HepG2 (cell line): ENCODE measurements at regions not wholly inside any gene's neighbourhood (a gene's known extent, or its start where the extent isn't known, plus 50 kb on each side); places are given as distances from the start of the nearest gene placed in this dataset.

ENCODE experiments used
- EZH2 ChIP-seq: conservative IDR thresholded peaks from 2 replicates; pipeline ENCODE4 v1.6.1; 2012; ENCODE audit warnings: mild to moderate bottlenecking, low read depth, low read length, moderate library complexity
- JUND ChIP-seq: sonication (generic); formaldehyde crosslinking; IDR thresholded peaks from 2 replicates; pipeline ENCODE4 v1.8.0; 2022; ENCODE audit warnings: mild to moderate bottlenecking, missing genetic modification reagents
- MAFK ChIP-seq, 2 experiments: IDR thresholded peaks in 1 of 2; conservative IDR thresholded peaks in 1 of 2; 2 replicates each; pipeline ENCODE4 v1.6.1; 2011; ENCODE audit warnings: improper control_type of control experiment in 2 of 2, low read length in 2 of 2
- NCOA5 ChIP-seq: sonication (generic); formaldehyde crosslinking; IDR thresholded peaks from 2 replicates; pipeline ENCODE4 v1.4.0; 2020; ENCODE audit warnings: missing genetic modification reagents
- POLR2A ChIP-seq, 2 experiments: IDR thresholded peaks; 2 replicates each; pipeline ENCODE4 v1.6.1; 2011; ENCODE audit warnings: low read depth in 2 of 2, low read length in 2 of 2, mild to moderate bottlenecking in 1 of 2, moderate library complexity in 1 of 2; ENCODE audit not compliant: insufficient read depth in 1 of 2
- SOX6 ChIP-seq, 2 experiments: fragments of 450-650 bp in 1 of 2; sonication (generic) in 1 of 2; formaldehyde crosslinking in 1 of 2; IDR thresholded peaks; 2 replicates each; pipeline versions ENCODE4 v1.4.0 to v1.6.1; 2017 to 2020; ENCODE audit warnings: antibody characterized with exemption in 1 of 2, mild to moderate bottlenecking in 1 of 2, missing genetic modification reagents in 1 of 2
- TAF1 ChIP-seq: sonication (generic); formaldehyde crosslinking; IDR thresholded peaks from 2 replicates; pipeline ENCODE4 v1.4.0; 2020; ENCODE audit warnings: missing genetic modification reagents
- ZC3H4 ChIP-seq: sonication (generic); formaldehyde crosslinking; IDR thresholded peaks from 2 replicates; pipeline ENCODE4 v1.4.0; 2020; ENCODE audit warnings: missing genetic modification reagents, borderline replicate concordance
- ZNF572 ChIP-seq: sonication (generic); formaldehyde crosslinking; IDR thresholded peaks from 2 replicates; pipeline ENCODE4 v1.5.1; 2020; ENCODE audit warnings: mild to moderate bottlenecking, missing genetic modification reagents
- TF ChIP-seq, protein P1 (sequence below), 2 experiments: IDR thresholded peaks; 2 replicates each; pipeline ENCODE4 v1.6.1; 2011 to 2012; ENCODE audit warnings: low read length in 2 of 2, borderline replicate concordance in 1 of 2, low read depth in 1 of 2, mild to moderate bottlenecking in 1 of 2, moderate library complexity in 1 of 2

DNA sequence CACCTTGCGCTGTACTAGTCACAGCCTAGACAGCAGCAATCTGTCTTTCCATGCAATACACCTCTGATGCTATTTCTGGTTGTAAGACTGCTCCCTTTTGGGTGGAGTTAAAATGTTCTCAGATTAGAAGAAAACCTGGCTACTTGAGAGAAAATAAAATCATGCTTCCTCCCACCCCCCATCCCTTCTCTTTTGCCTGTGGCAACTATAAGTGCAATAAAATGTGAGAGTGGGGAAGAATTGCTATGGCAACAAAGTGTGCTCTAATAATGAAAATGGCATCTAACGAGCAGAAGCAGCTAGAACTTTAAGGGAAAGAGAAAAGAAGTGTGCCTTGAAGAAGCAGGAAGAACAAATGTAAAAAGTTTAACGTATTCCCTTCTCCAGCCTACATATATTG lies 464.2 kb upstream of the FSHR start:
- TF ChIP-seq ZNF572: no peak
- TF ChIP-seq SOX6 (IDR thresholded peaks at IDR 0.05): no peak
- TF ChIP-seq SOX6 (CRISPR knock-in tag; IDR thresholded peaks at IDR 0.05): no peak
- no peak for TF ChIP-seq JUND (CRISPR knock-in tag)
- no peak for TF ChIP-seq EZH2
- TF ChIP-seq POLR2A (IDR thresholded peaks at IDR 0.05; ENCODE audit: insufficient read depth in 1 of 2, low read depth in 2 of 2, low read length in 2 of 2): no peak
- TF ChIP-seq NCOA5 (CRISPR knock-in tag): no peak
- TF ChIP-seq ZC3H4 (CRISPR knock-in tag): no peak
- TF ChIP-seq TAF1: no peak
- TF ChIP-seq, protein P1, sequence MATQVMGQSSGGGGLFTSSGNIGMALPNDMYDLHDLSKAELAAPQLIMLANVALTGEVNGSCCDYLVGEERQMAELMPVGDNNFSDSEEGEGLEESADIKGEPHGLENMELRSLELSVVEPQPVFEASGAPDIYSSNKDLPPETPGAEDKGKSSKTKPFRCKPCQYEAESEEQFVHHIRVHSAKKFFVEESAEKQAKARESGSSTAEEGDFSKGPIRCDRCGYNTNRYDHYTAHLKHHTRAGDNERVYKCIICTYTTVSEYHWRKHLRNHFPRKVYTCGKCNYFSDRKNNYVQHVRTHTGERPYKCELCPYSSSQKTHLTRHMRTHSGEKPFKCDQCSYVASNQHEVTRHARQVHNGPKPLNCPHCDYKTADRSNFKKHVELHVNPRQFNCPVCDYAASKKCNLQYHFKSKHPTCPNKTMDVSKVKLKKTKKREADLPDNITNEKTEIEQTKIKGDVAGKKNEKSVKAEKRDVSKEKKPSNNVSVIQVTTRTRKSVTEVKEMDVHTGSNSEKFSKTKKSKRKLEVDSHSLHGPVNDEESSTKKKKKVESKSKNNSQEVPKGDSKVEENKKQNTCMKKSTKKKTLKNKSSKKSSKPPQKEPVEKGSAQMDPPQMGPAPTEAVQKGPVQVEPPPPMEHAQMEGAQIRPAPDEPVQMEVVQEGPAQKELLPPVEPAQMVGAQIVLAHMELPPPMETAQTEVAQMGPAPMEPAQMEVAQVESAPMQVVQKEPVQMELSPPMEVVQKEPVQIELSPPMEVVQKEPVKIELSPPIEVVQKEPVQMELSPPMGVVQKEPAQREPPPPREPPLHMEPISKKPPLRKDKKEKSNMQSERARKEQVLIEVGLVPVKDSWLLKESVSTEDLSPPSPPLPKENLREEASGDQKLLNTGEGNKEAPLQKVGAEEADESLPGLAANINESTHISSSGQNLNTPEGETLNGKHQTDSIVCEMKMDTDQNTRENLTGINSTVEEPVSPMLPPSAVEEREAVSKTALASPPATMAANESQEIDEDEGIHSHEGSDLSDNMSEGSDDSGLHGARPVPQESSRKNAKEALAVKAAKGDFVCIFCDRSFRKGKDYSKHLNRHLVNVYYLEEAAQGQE (IDR thresholded peaks at IDR 0.05; ENCODE audit: borderline replicate concordance in 1 of 2, low read depth in 1 of 2, low read length in 2 of 2): no peak
- no peak for TF ChIP-seq MAFK (conservative IDR thresholded peaks at IDR 0.05 in 1 of 2, IDR thresholded peaks at IDR 0.05 in 1 of 2; ENCODE audit: low read length in 2 of 2)
